Stimulated activated CD8-positive, alpha-beta memory T cell treated with anti-CD3 and anti-CD28 coated beads, Interleukin-2, amount 100 ng/mL, for 1 hour (primary cell): ENCODE measurements at regions not wholly inside any gene's neighbourhood (a gene's known extent, or its start where the extent isn't known, plus 50 kb on each side); places are given as distances from the start of the nearest gene placed in this dataset.
"Not testable (repeated sequence)": the region's sequence is repeated elsewhere in the genome, so short reads cannot be mapped to it uniquely, and the experiment has no call there.

Experiments
- DNase-seq, 2 donors: peaks; one replicate each; pipeline ENCODE4 v3.0.0-alpha.2; 2020; ENCODE audit warnings: low read depth in 2 of 2

- DNase-seq = no peak
Measured at GRCh38 chr3:20326541-20326940, 140.5 kb upstream of the SGO1 start.

DNA sequence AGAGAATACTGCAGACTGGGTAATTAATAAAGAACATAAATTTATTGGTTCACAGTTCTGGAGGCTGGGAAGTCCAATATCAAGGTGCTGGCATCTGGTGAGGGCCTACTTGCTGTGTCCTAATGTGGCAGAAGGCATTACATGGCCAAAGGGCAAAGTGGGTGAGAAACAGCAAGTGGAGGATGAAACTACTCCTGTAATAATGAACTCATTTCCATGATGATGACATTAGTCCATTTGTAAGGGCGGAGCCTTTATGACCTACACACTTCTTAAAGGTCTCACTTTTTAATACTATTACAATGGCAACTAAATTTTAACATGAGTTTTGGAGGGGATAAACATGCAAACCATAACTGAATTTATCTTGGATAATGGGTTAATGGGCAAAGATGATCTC lies 139.6 kb upstream of the SGO1 start:
- no peak for DNase-seq

GRCh38 chr3:20324664-20325478 lies 138.9 kb upstream of the SGO1 start:
- DNase-seq = no peak

DNA sequence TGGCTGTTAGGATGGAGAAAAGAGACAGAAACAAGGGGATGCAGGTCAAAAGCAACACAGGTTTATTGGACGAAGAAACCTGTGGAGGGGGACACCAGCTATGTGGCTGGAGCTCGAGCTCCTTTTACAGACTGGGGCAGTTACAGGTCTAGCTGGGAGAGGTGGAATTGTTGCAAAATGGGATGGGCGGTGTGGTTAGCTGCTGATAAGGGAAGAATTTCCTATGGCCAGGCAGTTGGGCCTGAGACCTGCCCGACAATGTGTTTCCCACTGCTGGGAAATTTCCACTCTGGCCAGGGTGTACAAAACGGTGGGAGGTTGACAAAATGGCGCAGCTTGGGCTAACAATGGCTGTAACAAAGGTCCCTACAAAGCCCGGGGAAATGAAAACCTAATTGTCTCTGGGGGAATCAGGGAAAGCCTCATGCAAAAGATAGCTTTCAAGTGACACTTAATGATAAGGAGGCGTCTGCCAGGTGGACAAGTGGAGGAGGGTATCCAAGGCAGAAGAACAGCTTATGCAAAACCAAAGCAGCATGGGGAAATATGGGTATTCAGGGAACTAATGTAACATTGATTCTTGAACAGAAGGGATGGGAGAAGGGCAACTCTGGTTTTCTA lies 137.4 kb upstream of the SGO1 start:
- DNase-seq = no peak

DNA sequence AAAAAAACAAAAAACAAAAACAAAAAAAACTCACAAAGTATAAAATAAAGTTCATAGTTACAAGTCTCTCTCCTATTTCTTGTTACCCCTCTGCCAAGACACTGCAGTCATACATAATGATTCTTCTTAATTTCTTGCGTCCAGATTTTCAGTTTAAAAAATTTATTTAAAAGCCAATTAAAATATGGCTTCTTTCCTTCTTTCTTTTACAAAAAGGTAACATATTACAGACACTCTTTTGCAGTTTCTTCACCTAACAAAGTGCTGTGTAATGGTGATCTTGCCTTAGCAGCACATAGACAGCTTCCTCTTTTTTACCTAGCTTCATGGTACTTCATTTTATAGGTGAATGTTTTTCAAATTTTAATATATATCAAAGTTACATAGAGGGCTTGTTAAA lies 136.1 kb upstream of the SGO1 start:
- no peak for DNase-seq

- DNase-seq = no peak
Measured at GRCh38 chr3:20321391-20322047, 135.5 kb upstream of the SGO1 start.

DNA sequence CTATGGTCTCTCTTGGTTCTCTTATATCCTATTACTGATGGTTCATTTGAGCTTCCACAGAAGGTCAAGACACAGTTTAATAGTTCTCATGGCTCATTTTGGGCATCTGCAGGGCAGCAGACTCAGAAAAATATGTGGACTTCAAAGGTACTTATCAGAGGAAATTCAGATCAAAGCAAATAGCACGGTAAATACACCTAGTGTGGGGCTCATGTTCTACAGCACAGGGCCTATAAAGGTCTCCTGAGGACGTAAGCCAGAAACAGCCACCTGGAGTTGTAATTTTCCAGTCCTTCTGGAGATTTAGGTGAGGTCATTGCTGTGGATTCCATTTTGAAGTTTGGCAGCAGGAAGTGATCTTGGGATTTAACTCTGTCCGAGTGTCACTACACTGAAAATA lies 134.5 kb upstream of the SGO1 start:
- DNase-seq = no peak

GRCh38 chr3:20319551-20319950 lies 133.5 kb upstream of the SGO1 start:
- no peak for DNase-seq

GRCh38 chr3:20317616-20318015 lies 131.6 kb upstream of the SGO1 start:
- no peak for DNase-seq

DNA sequence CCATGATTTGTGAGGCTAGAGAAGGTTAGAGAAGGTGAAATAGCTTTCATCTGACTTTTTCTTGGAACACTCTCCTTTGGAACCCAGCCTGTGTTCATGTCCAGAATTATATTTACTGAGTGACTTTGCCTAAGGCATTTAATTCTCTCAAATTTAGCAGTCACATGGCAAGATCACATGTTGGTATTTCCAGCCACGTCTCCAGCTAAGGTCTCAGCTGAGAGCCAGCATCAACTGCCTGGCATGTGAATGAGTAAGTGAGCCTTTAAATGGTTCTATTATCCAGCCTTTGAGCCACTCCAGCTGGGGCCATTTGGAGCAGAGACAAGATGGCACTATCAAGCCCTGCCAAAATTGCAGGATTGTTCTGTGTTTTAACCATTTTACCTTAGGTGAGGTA lies 130.2 kb upstream of the SGO1 start:
- DNase-seq = no peak

GRCh38 chr3:20310629-20311028 lies 124.6 kb upstream of the SGO1 start:
- DNase-seq = no peak

GRCh38 chr3:20307383-20307782 lies 121.4 kb upstream of the SGO1 start:
- DNase-seq = no peak

GRCh38 chr3:20305647-20306046 lies 119.6 kb upstream of the SGO1 start:
- no peak for DNase-seq

DNA sequence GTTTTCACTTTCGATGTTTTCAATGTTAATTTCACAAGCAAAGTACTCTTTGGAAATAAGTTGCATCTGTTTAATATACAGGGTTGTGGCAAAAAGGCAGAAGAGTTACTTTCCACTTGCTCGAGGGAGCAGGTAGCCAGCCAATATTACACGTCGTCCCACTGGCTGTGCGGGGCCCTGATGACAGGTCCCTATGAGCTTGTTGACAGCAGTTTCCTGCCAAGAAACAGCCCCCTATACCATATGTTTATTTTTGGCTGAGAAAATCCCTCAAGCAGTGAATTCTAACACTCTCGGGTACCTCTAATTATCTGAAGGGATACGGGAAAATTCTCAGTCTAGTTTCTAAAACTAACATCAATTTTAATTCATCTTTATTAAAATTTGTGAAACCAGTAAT lies 116.8 kb upstream of the SGO1 start:
- DNase-seq = no peak

DNA sequence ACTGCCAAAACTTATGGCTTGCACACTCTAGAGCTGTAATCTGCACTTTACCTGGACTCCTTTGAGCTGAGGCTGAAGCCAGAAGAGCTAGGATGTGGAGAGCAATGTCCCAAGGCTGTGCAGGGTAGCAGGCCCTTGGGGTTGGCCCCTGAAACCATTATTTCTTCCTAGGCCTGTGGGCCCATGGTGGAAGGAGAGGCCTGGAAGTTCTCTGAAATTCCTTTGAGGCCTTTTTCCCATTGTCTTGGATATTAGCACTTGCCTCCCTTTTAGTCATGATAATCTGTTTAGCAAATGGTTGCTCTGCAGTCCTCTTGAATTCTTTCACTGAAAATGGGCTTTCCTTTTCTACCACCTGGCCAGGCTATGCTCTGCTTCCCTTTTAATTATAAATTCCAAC lies 102.0 kb upstream of the SGO1 start:
- DNase-seq = no peak

DNA sequence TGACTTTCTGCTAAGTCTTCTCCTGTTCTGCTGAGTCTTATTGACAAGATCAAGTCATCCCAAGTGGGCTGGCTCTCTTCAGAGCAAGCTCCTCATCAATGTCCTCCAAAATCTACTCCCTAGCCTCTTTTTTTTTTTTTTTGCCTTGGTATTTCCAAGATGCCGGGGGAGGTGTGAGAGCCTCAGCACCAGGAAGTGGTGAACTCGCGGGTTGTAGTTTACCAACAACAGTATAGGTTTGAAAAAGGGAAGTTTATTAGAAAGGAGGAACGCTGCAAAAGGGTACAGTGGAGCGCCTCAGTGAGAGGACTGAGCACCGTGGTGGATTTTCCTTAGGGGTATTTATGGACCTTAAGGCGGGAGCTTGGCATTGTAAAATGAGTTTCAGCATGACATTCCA lies 94.3 kb upstream of the SGO1 start:
- no peak for DNase-seq

- not testable (repeated sequence) for DNase-seq
Measured at GRCh38 chr3:20265977-20266376, 80.0 kb upstream of the SGO1 start.

DNA sequence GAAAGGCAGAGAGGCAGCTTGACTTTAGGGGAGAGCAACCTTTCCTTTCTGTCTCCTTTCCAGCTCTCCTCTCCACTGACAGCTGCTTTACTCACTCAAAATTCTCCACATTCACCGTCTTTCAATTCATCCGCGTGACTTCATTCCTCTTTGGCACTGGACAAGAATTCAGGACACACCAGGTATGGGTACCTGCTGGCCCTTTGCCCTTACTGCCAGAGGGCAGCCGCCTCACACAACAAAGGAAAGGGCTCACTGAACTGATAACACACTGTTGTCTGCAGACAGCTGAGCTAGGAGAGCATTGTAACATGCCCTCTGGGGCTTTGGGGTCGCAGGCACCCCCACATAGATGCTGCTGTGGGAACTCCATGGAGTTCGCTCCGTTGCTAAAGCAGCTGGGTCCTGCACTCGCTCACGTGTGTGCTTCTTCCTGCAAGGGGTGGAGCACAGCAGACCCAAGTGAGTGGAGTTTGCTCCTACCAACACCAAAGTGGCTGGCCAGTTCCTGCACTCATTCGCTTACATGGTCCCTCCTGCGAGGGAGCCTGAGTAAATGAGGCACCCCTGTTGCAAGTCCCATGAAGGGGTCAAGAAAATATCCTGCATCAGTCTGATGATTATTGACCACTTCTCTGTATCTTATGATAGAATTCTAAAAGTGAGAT lies 79.0 kb upstream of the SGO1 start:
- no peak for DNase-seq

DNA sequence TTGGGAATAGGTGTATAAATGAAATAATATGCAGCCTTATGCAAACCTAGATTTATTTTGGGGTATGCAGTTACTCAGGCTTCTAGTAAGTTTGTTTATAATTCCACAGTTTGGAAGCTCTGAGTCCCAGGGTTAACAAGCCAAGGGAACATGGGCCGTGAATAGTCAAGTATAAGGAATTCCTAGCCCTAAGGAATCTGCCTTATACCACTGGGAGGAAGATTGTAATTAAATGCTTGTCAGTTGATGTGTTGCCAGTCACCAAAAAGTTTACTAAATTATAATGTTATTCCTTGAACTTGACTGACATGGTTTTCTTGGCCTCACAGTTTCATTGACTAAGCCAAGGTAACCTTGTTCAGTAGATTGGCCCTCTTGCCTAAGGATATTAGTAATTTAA lies 72.4 kb upstream of the SGO1 start:
- no peak for DNase-seq

DNA sequence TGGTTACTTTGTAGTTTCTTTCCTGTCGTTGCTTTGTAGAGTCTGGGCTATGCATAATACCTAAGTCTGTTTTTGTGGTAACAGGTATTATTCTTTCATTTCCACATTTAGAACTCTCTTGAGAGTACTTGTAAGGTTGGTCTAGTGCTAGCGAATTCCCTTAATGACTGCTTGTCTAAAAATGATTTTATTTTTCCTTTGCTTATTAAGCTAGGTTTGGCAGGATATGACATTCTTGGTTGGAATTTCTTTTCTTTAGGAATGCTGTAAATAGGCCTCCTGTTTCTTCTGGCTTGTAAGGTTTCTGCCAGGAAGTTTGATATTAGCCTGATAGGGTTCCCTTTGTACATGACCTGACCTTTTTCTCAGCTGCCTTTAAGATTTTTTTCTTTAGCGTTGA lies 70.1 kb upstream of the SGO1 start:
- DNase-seq = no peak

- DNase-seq = no peak
Measured at GRCh38 chr3:20254268-20255117, 68.5 kb upstream of the SGO1 start.

GRCh38 chr3:20250786-20251185 lies 64.8 kb upstream of the SGO1 start:
- DNase-seq = no peak
